Adrenal gland (tissue), 5 donors: ENCODE measurements at regions not wholly inside any gene's neighbourhood (a gene's known extent, or its start where the extent isn't known, plus 50 kb on each side); places are given as distances from the start of the nearest gene placed in this dataset.

Experiments used
- CTCF ChIP-seq, 6 experiments: fragments of 450-650 bp in 4 of 6; fragments of 200-600 bp in 2 of 6; sonication (generic) in 1 of 6; IDR thresholded peaks; 1 replicate in 5 of 6; 2 replicates in 1 of 6; pipeline versions ENCODE4 v1.5.1 to v1.8.0; 2016 to 2021; ENCODE audit warnings: antibody characterized with exemption in 6 of 6, mild to moderate bottlenecking in 2 of 6, moderate library complexity in 1 of 6
- POLR2A ChIP-seq, 2 donors: fragments of 450-650 bp; IDR thresholded peaks; one replicate each; pipeline ENCODE4 v1.6.1; 2017; ENCODE audit warnings: antibody characterized with exemption in 2 of 2, mild to moderate bottlenecking in 2 of 2, moderate library complexity in 1 of 2
- donor health status: DM: no; HTN: no; CAD: no.

- TF ChIP-seq CTCF (IDR thresholded peaks at IDR 0.05) (no peak), POLR2A (IDR thresholded peaks at IDR 0.05) (no peak)
Observed at GRCh38 chr1:168887381-168887780, 158.4 kb upstream of the DPT start.
